ENCODE measurements at regions not wholly inside any gene's neighbourhood (a gene's known extent, or its start where the extent isn't known, plus 50 kb on each side); places are given as distances from the start of the nearest gene placed in this dataset.

- TF ChIP-seq ZNF318 (IDR thresholded peaks at IDR 0.05; ENCODE audit: borderline replicate concordance in 1 of 2, low read depth in 1 of 2), result no peak
Observed at GRCh38 chr6:167444602-167445346, 119.9 kb downstream of the TTLL2 start (continued).
